GM21717 (cell line): ENCODE measurements at regions not wholly inside any gene's neighbourhood (a gene's known extent, or its start where the extent isn't known, plus 50 kb on each side); places are given as distances from the start of the nearest gene placed in this dataset.

Experiments used
- ATAC-seq: cut with Tn5 transposase; IDR thresholded peaks from one replicate; pipeline ENCODE4 v1.9.1; 2021; ENCODE audit warnings: mild to moderate bottlenecking, moderate library complexity; ENCODE audit not compliant: unreplicated experiment

- no peak for ATAC-seq
Measured at GRCh38 chr17:37796076-37796475, 51.2 kb upstream of the HNF1B start.
